H1 (cell line): ENCODE measurements at regions not wholly inside any gene's neighbourhood (a gene's known extent, or its start where the extent isn't known, plus 50 kb on each side); places are given as distances from the start of the nearest gene placed in this dataset.

Experiments used
- CTCF ChIA-PET: fragments of 300-600 bp; sonication (Branson Sonifier 250); formaldehyde crosslinking; loops from one replicate; lab custom pipeline; 2021; ENCODE audit not compliant: partially characterized antibody; lab: Charles Lee
- POLR2A ChIA-PET: fragments of 300-600 bp; sonication (Branson Sonifier 250); formaldehyde crosslinking; loops from one replicate; lab custom pipeline; 2021; ENCODE audit warnings: inconsistent platforms; ENCODE audit not compliant: partially characterized antibody; lab: Charles Lee
- DNase-seq, 2 experiments: peaks; one replicate each; pipeline versions ENCODE4 v3.0.0 to v3.0.0-alpha.2; 2010 to 2022; ENCODE audit warnings: low spot score in 2 of 2, low read depth in 1 of 2, mixed read lengths in 1 of 2
- FAIRE-seq: peaks from 2 replicates; lab custom pipeline; 2011; peaks lifted over from hg19 to GRCh38; lab: Jason Lieb, UNC
- H2AFZ ChIP-seq: 2 replicates; pipeline ENCODE4 v1.8.1; 2012; ENCODE audit warnings: low read length, inconsistent platforms
- H2AK5ac ChIP-seq: 2 replicates; pipeline ENCODE4 v1.6.1; 2013; ENCODE audit warnings: low read depth, low read length
- H2BK120ac ChIP-seq: replicated peaks from 2 replicates; pipeline ENCODE3; 2013; ENCODE audit warnings: low read depth, low read length, inconsistent platforms
- H2BK12ac ChIP-seq: 2 replicates; pipeline ENCODE4 v1.6.1; 2013; ENCODE audit warnings: low read depth, low read length
- H2BK15ac ChIP-seq: 2 replicates; pipeline ENCODE4 v1.6.1; 2013; ENCODE audit warnings: low read length
- H2BK20ac ChIP-seq: 2 replicates; pipeline ENCODE4 v1.6.1; 2013; ENCODE audit warnings: low read length
- H2BK5ac ChIP-seq: 2 replicates; pipeline ENCODE4 v1.6.1; 2013; ENCODE audit warnings: low read depth, low read length
- H3K14ac ChIP-seq: 2 replicates; pipeline ENCODE4 v1.6.1; 2013; ENCODE audit warnings: inconsistent platforms; ENCODE audit not compliant: insufficient read length
- H3K18ac ChIP-seq: 2 replicates; pipeline ENCODE4 v1.6.1; 2013; ENCODE audit warnings: low read length; ENCODE audit errors: extremely low read depth
- H3K23ac ChIP-seq: 2 replicates; pipeline ENCODE4 v1.6.1; 2013; ENCODE audit warnings: inconsistent platforms; ENCODE audit not compliant: insufficient read length
- H3K23me2 ChIP-seq: 2 replicates; pipeline ENCODE4 v1.6.1; 2013; ENCODE audit warnings: low read depth, low read length
- H3K27ac ChIP-seq: 2 replicates; pipeline ENCODE4 v1.6.1; 2011; ENCODE audit warnings: low read depth, low read length, inconsistent platforms
- H3K27me3 ChIP-seq, 4 experiments: replicated peaks in 1 of 4; 1 replicate in 1 of 4; 2 replicates in 3 of 4; pipeline versions ENCODE4 v1.6.1 to v1.8.1; 2011 to 2013; ENCODE audit warnings: low read length in 3 of 4, mild to moderate bottlenecking in 3 of 4, inconsistent platforms in 2 of 4, mixed read lengths in 2 of 4, moderate library complexity in 1 of 4; ENCODE audit not compliant: control insufficient read depth in 3 of 4, insufficient read depth in 3 of 4; ENCODE audit errors: extremely low read depth in 1 of 4
- H3K36me3 ChIP-seq, 4 experiments: 2 replicates each; pipeline versions ENCODE4 v1.6.1 to v1.8.1; 2011 to 2013; ENCODE audit warnings: mild to moderate bottlenecking in 4 of 4, low read length in 3 of 4, moderate library complexity in 2 of 4, control low read depth in 1 of 4, inconsistent platforms in 1 of 4; ENCODE audit not compliant: insufficient read depth in 4 of 4, control insufficient read depth in 2 of 4
- H3K4ac ChIP-seq: replicated peaks from 2 replicates; pipeline ENCODE3; 2013; ENCODE audit warnings: low read length, low read depth, mixed read lengths, inconsistent platforms; ENCODE audit not compliant: insufficient read length
- H3K4me1 ChIP-seq, 4 experiments: replicated peaks in 1 of 4; 1 replicate in 1 of 4; 2 replicates in 3 of 4; pipeline versions ENCODE4 v1.6.1 to v1.8.1; 2011 to 2013; ENCODE audit warnings: low read length in 3 of 4, inconsistent platforms in 2 of 4, mixed read lengths in 1 of 4; ENCODE audit not compliant: insufficient read depth in 4 of 4, control insufficient read depth in 3 of 4
- H3K4me2 ChIP-seq, 2 experiments: 2 replicates each; pipeline versions ENCODE4 v1.6.1 to v1.8.1; 2011 to 2013; ENCODE audit warnings: low read depth in 2 of 2, low read length in 2 of 2, control low read depth in 1 of 2, inconsistent platforms in 1 of 2, mild to moderate bottlenecking in 1 of 2; ENCODE audit not compliant: insufficient read depth in 1 of 2
- H3K4me3 ChIP-seq, 4 experiments: fragments of 200-600, 300-600 bp in 1 of 4; sonication (generic), shearing (Covaris generic), sonication (Bioruptor Twin) in 1 of 4; 2 replicates each; pipeline versions ENCODE4 v1.5.1 to v1.8.1; 2011 to 2016; ENCODE audit warnings: low read length in 4 of 4, low read depth in 3 of 4, control low read depth in 2 of 4, inconsistent platforms in 2 of 4, mild to moderate bottlenecking in 2 of 4, mixed read lengths in 1 of 4, moderate library complexity in 1 of 4; ENCODE audit not compliant: insufficient read depth in 2 of 4; ENCODE audit errors: extremely low read depth in 1 of 4
- H3K56ac ChIP-seq: replicated peaks from 2 replicates; pipeline ENCODE3; 2013; ENCODE audit warnings: low read depth, mild to moderate bottlenecking, mixed read lengths, low read length, inconsistent platforms; ENCODE audit not compliant: insufficient read length
- H3K79me1 ChIP-seq: 2 replicates; pipeline ENCODE4 v1.6.1; 2013; ENCODE audit warnings: low read depth, low read length, control low read depth
- H3K79me2 ChIP-seq, 2 experiments: 2 replicates each; pipeline versions ENCODE4 v1.6.1 to v1.8.1; 2012 to 2013; ENCODE audit warnings: low read length in 2 of 2, mild to moderate bottlenecking in 2 of 2, inconsistent platforms in 1 of 2; ENCODE audit not compliant: insufficient read depth in 2 of 2, control insufficient read depth in 1 of 2
- H3K9ac ChIP-seq, 4 experiments: replicated peaks in 1 of 4; 1 replicate in 1 of 4; 2 replicates in 3 of 4; pipeline versions ENCODE4 v1.6.1 to v1.8.1; 2011 to 2013; ENCODE audit warnings: low read depth in 3 of 4, low read length in 3 of 4, control low read depth in 2 of 4, mild to moderate bottlenecking in 2 of 4, moderate library complexity in 2 of 4, inconsistent platforms in 1 of 4; ENCODE audit errors: extremely low read depth in 1 of 4
- H3K9me3 ChIP-seq, 2 experiments: 2 replicates each; pipeline versions ENCODE4 v1.6.1 to v1.8.1; 2012 to 2013; ENCODE audit warnings: mild to moderate bottlenecking in 2 of 2, moderate library complexity in 2 of 2, control low read depth in 1 of 2, inconsistent platforms in 1 of 2, low read depth in 1 of 2, low read length in 1 of 2, mixed read lengths in 1 of 2; ENCODE audit not compliant: insufficient read depth in 2 of 2
- H4K20me1 ChIP-seq, 2 experiments: replicated peaks in 1 of 2; 2 replicates each; pipeline versions ENCODE3 to v1.8.1; 2011 to 2013; ENCODE audit warnings: inconsistent platforms in 2 of 2, low read length in 2 of 2, mild to moderate bottlenecking in 1 of 2; ENCODE audit not compliant: insufficient read depth in 2 of 2, control insufficient read depth in 1 of 2
- H4K5ac ChIP-seq: 2 replicates; pipeline ENCODE4 v1.6.1; 2013; ENCODE audit warnings: low read length, low read depth, mixed read lengths, inconsistent platforms; ENCODE audit not compliant: insufficient read length
- H4K8ac ChIP-seq: 2 replicates; pipeline ENCODE4 v1.8.0; 2013; ENCODE audit warnings: mild to moderate bottlenecking, moderate library complexity, low read length, inconsistent platforms; ENCODE audit not compliant: insufficient read depth; ENCODE audit errors: extremely low read depth
- H4K91ac ChIP-seq: replicated peaks from 2 replicates; pipeline ENCODE3; 2013; ENCODE audit warnings: low read length, mixed read lengths, inconsistent platforms; ENCODE audit not compliant: insufficient read length
- E2F6 ChIP-seq: IDR thresholded peaks from 2 replicates; pipeline ENCODE4 v1.6.1; 2012; ENCODE audit warnings: inconsistent platforms
- whole genome bisulfite sequencing, 2 experiments: shearing (Covaris generic) in 1 of 2; methylation state at CpG; one replicate each; pipeline versions ENCODE4 v1.1.6 to v1.1.7; 2013 to 2015; ENCODE audit warnings: low lambda C conversion rate in 2 of 2, mixed read lengths in 2 of 2, inconsistent platforms in 1 of 2, low coverage in 1 of 2, missing lambda C conversion rate in 1 of 2; ENCODE audit not compliant: insufficient replicate concordance in 2 of 2, insufficient coverage in 1 of 2, insufficient read length in 1 of 2; ENCODE audit errors: extremely low coverage in 1 of 2, missing lambda C conversion rate in 1 of 2; 5-methylcytosine and 5-hydroxymethylcytosine counted together

- ChIA-PET CTCF (no interaction called here), POLR2A (no interaction called here)
- H3K9ac ChIP-seq: no peak overlapping the region
- H2BK120ac ChIP-seq: no peak overlapping the region
- no peak overlapping the region for H3K27ac ChIP-seq
- H3K79me1 ChIP-seq: no peaks in the 10 kb centered on the region
- no peak overlapping the region for H4K91ac ChIP-seq
- no peak overlapping the region for H3K4me3 ChIP-seq
- H3K4me1 ChIP-seq: peaks cover 2 to 3% (median 3%) of the 10 kb centered on the region in 4 experiments; a peak in 6 of 7 replicates
- no peak overlapping the region for H3K14ac ChIP-seq
- H3K23ac ChIP-seq: no peak overlapping the region
- H4K8ac ChIP-seq: no peak overlapping the region
- FAIRE-seq (no peak), DNase-seq (no peak)
- H2BK12ac ChIP-seq: no peak overlapping the region
- no peak overlapping the region for H2AFZ ChIP-seq
- H2BK5ac ChIP-seq: no peak overlapping the region
- no peaks in the 10 kb centered on the region for H3K79me2 ChIP-seq
- H2AK5ac ChIP-seq: no peak overlapping the region
- no peak overlapping the region for H4K5ac ChIP-seq
- peaks cover 4% of the 10 kb centered on the region; the same call in 1 of the 2 replicates for H3K23me2 ChIP-seq
- H3K56ac ChIP-seq: no peak overlapping the region
- H3K4ac ChIP-seq: no peak overlapping the region
- no peaks in the 10 kb centered on the region for H3K27me3 ChIP-seq
- peaks cover 0 to 4% of the 10 kb centered on the region in 2 experiments; a peak in 1 of 4 replicates for H3K9me3 ChIP-seq
- no peak overlapping the region for H2BK15ac ChIP-seq
- 61% methylated on average over 3 of the region's 3 CpGs; no CpG with 5 or more reads in 1 of the 2 experiments for WGBS, 2 experiments
- H3K4me2 ChIP-seq: no peak overlapping the region
- no peaks in the 10 kb centered on the region; a peak in 2 of 8 replicates for H3K36me3 ChIP-seq
- no peak for TF ChIP-seq E2F6
- no peak overlapping the region for H2BK20ac ChIP-seq
- peaks cover 0 to 3% of the 10 kb centered on the region in 2 experiments for H4K20me1 ChIP-seq
- H3K18ac ChIP-seq: no peak overlapping the region
These were observed 98.5 kb upstream of the SPATS2L start for GRCh38 chr2:200208041-200208440.
